HuH-7 (cell line): ENCODE measurements at regions not wholly inside any gene's neighbourhood (a gene's known extent, or its start where the extent isn't known, plus 50 kb on each side); places are given as distances from the start of the nearest gene placed in this dataset.

Experiments
- DNase-seq: peaks from one replicate; pipeline ENCODE4 v3.0.0; 2011; ENCODE audit warnings: low spot score

- no peak for DNase-seq
These were observed 80.4 kb downstream of the MICALL2 start for GRCh38 chr7:1378610-1379601.

DNA sequence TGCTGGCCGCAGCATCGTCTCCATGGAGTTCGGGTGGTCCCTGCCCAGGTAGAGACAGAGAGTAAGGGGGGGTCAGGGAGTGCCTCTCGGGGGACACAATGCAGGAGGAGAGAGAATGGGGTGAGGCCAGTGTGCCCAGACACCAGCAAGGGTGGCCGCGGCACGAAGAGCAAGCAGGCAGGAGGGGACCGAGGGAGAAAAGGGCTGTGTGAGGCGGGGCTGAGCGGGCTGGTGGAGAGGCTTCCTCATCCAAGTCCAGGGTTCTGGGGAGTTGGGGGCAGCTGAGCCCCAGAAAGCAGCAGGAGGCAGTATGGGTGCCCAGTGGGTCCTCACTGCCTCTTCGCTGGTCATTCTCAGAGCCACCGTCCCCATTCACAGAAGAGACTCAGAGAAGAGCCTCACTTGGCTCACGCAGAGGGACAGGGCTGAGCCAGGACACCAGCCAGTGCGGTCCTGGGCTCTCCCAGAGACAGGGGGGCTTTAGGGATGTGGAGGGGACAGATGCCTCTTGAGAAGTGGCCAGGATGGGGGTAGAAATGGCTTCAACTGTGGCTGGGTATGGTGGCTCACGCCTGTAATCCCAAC is 78.9 kb downstream of the MICALL2 start:
- no peak for DNase-seq

GRCh38 chr7:1380821-1381580 is 78.3 kb downstream of the MICALL2 start:
- no peak for DNase-seq

DNA sequence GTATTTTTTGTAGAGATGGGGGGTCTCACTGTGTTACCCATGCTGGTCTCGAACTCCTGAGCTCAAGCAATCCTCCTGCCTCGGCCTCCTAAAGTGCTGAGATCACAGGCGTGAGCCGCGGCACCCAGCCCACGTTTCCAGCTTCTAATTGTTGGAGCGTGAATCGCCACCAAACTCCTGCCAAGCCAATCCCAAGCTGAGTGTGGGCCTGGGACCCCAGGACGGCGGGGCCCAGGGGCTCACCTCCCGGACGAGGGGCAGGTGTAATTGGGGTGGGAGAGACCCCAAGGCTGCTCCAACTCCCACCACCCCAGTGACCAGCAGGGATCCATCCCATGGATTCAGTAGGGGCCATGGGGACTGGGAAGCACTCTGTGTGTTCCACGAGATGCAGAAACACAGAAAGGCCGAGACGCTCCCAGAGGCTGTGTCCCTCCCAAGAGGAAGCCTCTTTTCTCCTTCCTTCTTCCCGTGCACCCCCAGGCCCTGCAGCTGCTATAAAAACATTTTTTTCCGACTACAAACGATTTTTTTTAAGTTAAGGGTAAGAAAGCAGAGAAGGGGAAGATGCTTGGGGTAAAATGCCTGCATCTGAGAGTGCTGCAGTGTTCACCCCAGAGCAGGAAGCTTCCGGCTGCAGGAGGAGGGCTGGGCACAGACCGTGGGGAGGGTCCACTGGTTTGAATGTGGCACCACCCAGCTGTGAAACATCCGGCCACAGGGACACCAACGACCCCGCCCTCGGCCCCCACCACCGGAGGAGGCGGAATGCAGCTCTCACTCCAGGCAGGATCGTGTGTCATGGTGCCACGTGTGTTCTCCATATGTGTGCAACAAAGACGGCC is 76.5 kb downstream of the MICALL2 start:
- DNase-seq, result no peak

- no peak for DNase-seq
These were observed 75.7 kb downstream of the MICALL2 start for GRCh38 chr7:1383398-1384112.

DNA sequence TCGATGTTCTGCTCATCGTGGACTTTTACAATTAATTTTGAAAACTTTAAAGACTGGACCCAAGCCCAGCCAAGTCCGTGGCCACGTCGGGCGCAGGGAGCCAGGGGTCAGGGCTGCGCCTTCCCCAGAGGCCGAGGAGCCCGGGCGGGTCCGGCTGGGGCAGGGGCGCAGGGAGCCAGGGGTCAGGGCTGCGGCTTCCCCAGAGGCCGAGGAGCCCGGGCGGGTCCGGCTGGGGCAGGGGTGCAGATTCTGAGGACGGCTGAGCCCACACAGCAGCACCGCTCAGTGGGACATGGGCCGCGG is 75.2 kb downstream of the MICALL2 start:
- no peak for DNase-seq
